ENCODE measurements at regions not wholly inside any gene's neighbourhood (a gene's known extent, or its start where the extent isn't known, plus 50 kb on each side); places are given as distances from the start of the nearest gene placed in this dataset.

DNA sequence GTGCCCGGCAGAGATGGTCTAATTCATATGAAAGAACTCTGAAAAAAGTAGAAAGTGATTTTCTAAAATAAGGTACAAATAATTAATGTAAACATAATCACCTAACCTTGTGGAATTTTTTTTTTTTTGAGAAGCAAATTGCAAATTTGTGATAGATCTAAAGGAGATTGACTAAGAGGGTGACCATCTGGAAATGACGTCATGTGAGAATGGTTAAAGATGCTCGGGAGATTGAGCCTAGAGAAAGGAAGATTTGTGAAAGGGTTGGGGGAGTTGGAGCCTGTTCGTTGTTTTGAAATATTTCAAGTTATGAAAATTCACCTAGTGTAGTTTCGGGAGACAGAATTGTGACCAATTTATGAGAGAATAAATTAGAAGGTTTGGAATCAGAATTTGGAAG lies 115.7 kb upstream of the ANK2 start:
- Histone ChIP-seq H3K9me2 (replicated peaks; ENCODE audit: insufficient read depth, low read length) (no peaks in the 10 kb centered on the region), H3K9me3 (ENCODE audit: low read length) (no peaks in the 10 kb centered on the region), H4K20me1 (ENCODE audit: insufficient read depth, low read depth, low read length) (no peaks in the 10 kb centered on the region), H2AFZ (ENCODE audit: low read length) (no peak overlapping the region), H3K4me3 (ENCODE audit: low read length) (no peak overlapping the region), H3K27me3 (ENCODE audit: low read length) (no peaks in the 10 kb centered on the region), H3K36me3 (ENCODE audit: insufficient read depth, low read length) (no peaks in the 10 kb centered on the region), H3K9ac (ENCODE audit: low read length) (no peak overlapping the region), H3K27ac (ENCODE audit: low read length) (no peak overlapping the region), H3K4me1 (ENCODE audit: low read length) (0 out of 2 replicates have a peak, but pooled peaks cover 3% of the 10 kb centered on the region), H3K4me2 (ENCODE audit: low read depth, low read length, poor library complexity, severe bottlenecking) (no peak overlapping the region), H3K79me2 (ENCODE audit: low read length) (no peaks in the 10 kb centered on the region)
- no peak for DNase-seq

DNA sequence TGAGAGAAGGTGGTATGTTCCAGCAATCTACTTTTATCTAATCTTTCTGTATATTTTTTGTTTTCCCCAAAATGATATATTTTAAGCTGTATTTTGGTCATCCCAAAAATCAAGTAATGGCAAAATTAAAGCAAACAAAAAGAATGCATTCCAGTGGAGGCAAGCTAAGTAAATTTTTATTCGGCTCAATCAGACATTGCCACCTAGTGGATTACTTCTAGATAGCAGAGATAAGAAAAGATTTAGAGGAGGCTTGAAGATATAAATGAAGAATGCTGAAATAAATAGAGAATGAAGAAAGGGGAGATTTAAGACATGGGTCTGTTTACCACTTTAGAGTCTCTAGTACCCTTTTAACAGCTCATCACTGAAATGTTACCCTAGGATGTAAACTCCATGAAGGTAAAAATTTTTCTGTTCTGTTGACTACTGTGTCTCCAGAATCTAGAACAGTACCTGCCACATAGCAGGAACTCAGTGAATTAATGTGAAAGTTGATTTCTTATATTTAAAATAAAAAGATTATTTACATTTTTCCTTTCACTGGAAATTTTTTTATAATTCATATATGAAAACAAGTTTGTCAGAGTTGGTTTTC lies 110.9 kb upstream of the ANK2 start:
- Histone ChIP-seq H3K4me2 (ENCODE audit: low read depth, low read length, poor library complexity, severe bottlenecking) (no peak overlapping the region), H3K27ac (ENCODE audit: low read length) (no peak overlapping the region), H3K9me2 (replicated peaks; ENCODE audit: insufficient read depth, low read length) (no peaks in the 10 kb centered on the region), H3K79me2 (ENCODE audit: low read length) (no peaks in the 10 kb centered on the region), H3K9ac (ENCODE audit: low read length) (no peak overlapping the region), H3K4me3 (ENCODE audit: low read length) (no peak overlapping the region), H3K9me3 (ENCODE audit: low read length) (no peaks in the 10 kb centered on the region), H4K20me1 (ENCODE audit: insufficient read depth, low read depth, low read length) (no peaks in the 10 kb centered on the region), H3K4me1 (ENCODE audit: low read length) (no peaks in the 10 kb centered on the region), H3K36me3 (ENCODE audit: insufficient read depth, low read length) (no peaks in the 10 kb centered on the region), H2AFZ (ENCODE audit: low read length) (no peak overlapping the region), H3K27me3 (ENCODE audit: low read length) (no peaks in the 10 kb centered on the region; the same call in 1 of the 2 replicates)
- peak; percentile 77 for DNase-seq

DNA sequence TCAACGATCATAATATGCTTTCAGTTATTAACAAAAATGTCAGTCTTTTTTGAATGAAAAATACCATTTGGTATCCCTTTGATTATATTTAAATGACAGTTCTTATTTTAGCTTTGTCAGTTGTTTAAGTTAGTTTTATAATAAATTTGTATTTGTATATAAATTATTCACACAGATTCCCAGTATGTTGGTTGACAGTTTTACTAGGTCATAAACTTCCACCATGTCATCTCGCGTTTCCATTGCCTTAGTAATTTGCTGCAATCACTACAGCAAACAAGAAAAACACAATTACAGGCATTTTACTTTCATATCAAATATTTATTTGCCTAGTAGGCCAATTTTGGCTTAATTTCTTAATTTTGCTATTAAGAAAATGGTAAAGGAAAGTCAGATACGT lies 109.6 kb upstream of the ANK2 start:
- no peaks in the 10 kb centered on the region for H3K36me3 ChIP-seq (ENCODE audit: insufficient read depth, low read length)
- H3K4me1 ChIP-seq (ENCODE audit: low read length) = no peaks in the 10 kb centered on the region
- H3K9me2 ChIP-seq (replicated peaks; ENCODE audit: insufficient read depth, low read length) = no peaks in the 10 kb centered on the region
- H3K4me2 ChIP-seq (ENCODE audit: low read depth, low read length, poor library complexity, severe bottlenecking) = no peak overlapping the region
- H3K27me3 ChIP-seq (ENCODE audit: low read length) = no peaks in the 10 kb centered on the region; the same call in 1 of the 2 replicates
- no peaks in the 10 kb centered on the region for H3K79me2 ChIP-seq (ENCODE audit: low read length)
- no peak for DNase-seq
- no peaks in the 10 kb centered on the region for H4K20me1 ChIP-seq (ENCODE audit: insufficient read depth, low read depth, low read length)
- no peak overlapping the region for H2AFZ ChIP-seq (ENCODE audit: low read length)
- no peaks in the 10 kb centered on the region for H3K9me3 ChIP-seq (ENCODE audit: low read length)
- no peak overlapping the region for H3K9ac ChIP-seq (ENCODE audit: low read length)
- no peak overlapping the region for H3K4me3 ChIP-seq (ENCODE audit: low read length)
- H3K27ac ChIP-seq (ENCODE audit: low read length) = no peak overlapping the region

DNA sequence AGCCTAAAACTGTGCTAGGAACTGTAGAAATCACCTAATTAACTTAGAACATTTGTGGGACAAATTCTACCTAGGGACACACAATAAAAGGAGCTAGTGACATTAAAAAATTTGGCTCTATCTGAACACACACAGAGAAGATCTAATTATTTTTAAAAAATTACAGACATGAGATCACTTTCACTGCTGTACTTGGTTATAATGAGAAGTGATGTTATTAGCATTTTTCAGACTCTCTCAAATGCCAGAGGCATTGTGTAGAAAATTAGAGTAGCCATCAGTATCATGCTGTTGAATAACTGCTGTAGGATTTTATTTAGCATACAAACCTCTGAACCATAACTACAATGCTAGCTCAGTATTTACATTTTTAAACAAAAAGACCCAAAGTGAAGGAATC lies 109.1 kb upstream of the ANK2 start:
- no peaks in the 10 kb centered on the region for H3K79me2 ChIP-seq (ENCODE audit: low read length)
- H3K9me3 ChIP-seq (ENCODE audit: low read length) = no peaks in the 10 kb centered on the region
- no peaks in the 10 kb centered on the region; the same call in 1 of the 2 replicates for H3K27me3 ChIP-seq (ENCODE audit: low read length)
- H3K9me2 ChIP-seq (replicated peaks; ENCODE audit: insufficient read depth, low read length) = no peaks in the 10 kb centered on the region
- H2AFZ ChIP-seq (ENCODE audit: low read length) = no peak overlapping the region
- no peak overlapping the region for H3K9ac ChIP-seq (ENCODE audit: low read length)
- no peak overlapping the region for H3K4me3 ChIP-seq (ENCODE audit: low read length)
- no peak for DNase-seq
- H3K4me2 ChIP-seq (ENCODE audit: low read depth, low read length, poor library complexity, severe bottlenecking) = no peak overlapping the region
- H3K27ac ChIP-seq (ENCODE audit: low read length) = no peak overlapping the region
- no peaks in the 10 kb centered on the region for H4K20me1 ChIP-seq (ENCODE audit: insufficient read depth, low read depth, low read length)
- H3K36me3 ChIP-seq (ENCODE audit: insufficient read depth, low read length) = no peaks in the 10 kb centered on the region
- H3K4me1 ChIP-seq (ENCODE audit: low read length) = no peaks in the 10 kb centered on the region

DNA sequence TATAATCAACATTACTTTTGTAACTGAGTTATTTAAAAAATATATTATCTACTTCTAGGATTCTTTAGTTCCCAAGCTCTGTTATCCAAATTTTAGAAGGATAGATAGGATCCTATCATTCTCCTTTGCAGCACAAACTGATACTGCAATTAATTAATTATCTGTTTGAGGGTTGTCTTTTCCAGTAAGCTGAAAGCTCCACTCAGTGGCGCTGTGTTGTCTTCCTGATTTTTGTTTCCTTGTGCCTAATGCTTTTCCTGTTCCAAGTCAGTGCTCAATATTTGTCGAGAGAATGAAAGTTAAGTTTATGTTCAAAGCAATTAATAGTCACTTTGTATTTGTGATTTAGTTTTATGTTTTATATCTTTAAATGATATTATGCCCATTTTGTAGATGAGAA lies 107.4 kb upstream of the ANK2 start:
- Histone ChIP-seq H3K9ac (ENCODE audit: low read length) (no peak overlapping the region), H3K79me2 (ENCODE audit: low read length) (no peaks in the 10 kb centered on the region), H3K4me2 (ENCODE audit: low read depth, low read length, poor library complexity, severe bottlenecking) (no peak overlapping the region), H4K20me1 (ENCODE audit: insufficient read depth, low read depth, low read length) (no peaks in the 10 kb centered on the region), H3K4me1 (ENCODE audit: low read length) (no peaks in the 10 kb centered on the region), H3K9me2 (replicated peaks; ENCODE audit: insufficient read depth, low read length) (no peaks in the 10 kb centered on the region), H3K27ac (ENCODE audit: low read length) (no peak overlapping the region), H3K36me3 (ENCODE audit: insufficient read depth, low read length) (no peaks in the 10 kb centered on the region), H2AFZ (ENCODE audit: low read length) (no peak overlapping the region), H3K9me3 (ENCODE audit: low read length) (no peaks in the 10 kb centered on the region), H3K27me3 (ENCODE audit: low read length) (no peaks in the 10 kb centered on the region; the same call in 1 of the 2 replicates), H3K4me3 (ENCODE audit: low read length) (no peak overlapping the region)
- DNase-seq = no peak

DNA sequence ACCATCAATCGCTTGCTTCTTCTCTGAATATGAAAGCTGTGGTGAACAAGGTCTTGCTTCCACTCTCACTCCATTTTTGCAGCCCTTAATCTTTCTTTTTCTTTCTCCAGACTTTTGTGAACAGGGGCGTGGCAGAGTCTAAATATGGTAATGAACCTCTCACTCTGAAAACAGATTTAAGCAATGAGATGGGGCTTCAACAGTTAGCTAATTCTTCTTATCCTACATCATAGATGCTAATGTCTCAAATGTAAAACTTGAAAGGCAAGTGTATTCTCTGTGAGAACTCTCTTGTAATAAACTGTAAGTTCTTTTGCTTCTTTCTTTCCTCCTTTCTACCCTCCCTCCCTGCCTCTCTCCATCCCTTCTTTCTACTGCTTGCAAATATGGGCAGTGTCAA lies 106.5 kb upstream of the ANK2 start:
- Histone ChIP-seq H3K9me3 (ENCODE audit: low read length) (no peaks in the 10 kb centered on the region), H4K20me1 (ENCODE audit: insufficient read depth, low read depth, low read length) (no peaks in the 10 kb centered on the region), H2AFZ (ENCODE audit: low read length) (no peak overlapping the region), H3K9ac (ENCODE audit: low read length) (no peak overlapping the region), H3K36me3 (ENCODE audit: insufficient read depth, low read length) (no peaks in the 10 kb centered on the region), H3K27me3 (ENCODE audit: low read length) (no peaks in the 10 kb centered on the region; the same call in 1 of the 2 replicates), H3K4me1 (ENCODE audit: low read length) (no peaks in the 10 kb centered on the region), H3K9me2 (replicated peaks; ENCODE audit: insufficient read depth, low read length) (no peaks in the 10 kb centered on the region), H3K27ac (ENCODE audit: low read length) (no peak overlapping the region), H3K4me2 (ENCODE audit: low read depth, low read length, poor library complexity, severe bottlenecking) (no peak overlapping the region), H3K79me2 (ENCODE audit: low read length) (no peaks in the 10 kb centered on the region), H3K4me3 (ENCODE audit: low read length) (no peak overlapping the region)
- DNase-seq = no peak

DNA sequence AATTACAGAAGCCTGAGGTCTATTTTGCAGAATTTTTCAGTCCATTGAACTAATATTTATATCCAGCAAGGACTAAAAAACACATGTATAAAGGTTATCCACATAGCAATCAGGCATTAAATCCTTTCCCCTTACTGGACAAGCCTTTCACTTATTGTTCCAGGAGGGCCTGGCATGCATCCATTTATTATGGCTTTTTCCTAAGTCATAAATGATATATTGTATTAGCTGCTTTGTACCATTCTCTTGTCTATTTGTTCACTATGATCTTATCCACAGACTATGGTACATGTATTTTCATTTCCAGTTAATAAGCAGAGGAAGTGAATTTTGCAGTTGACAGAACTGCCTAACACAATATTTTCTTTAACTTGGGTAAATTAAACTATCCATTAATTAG lies 105.4 kb upstream of the ANK2 start:
- Histone ChIP-seq H3K9ac (ENCODE audit: low read length) (no peak overlapping the region), H3K9me3 (ENCODE audit: low read length) (no peaks in the 10 kb centered on the region), H2AFZ (ENCODE audit: low read length) (no peak overlapping the region), H3K4me3 (ENCODE audit: low read length) (no peak overlapping the region), H3K4me1 (ENCODE audit: low read length) (no peaks in the 10 kb centered on the region), H3K27ac (ENCODE audit: low read length) (no peak overlapping the region), H3K4me2 (ENCODE audit: low read depth, low read length, poor library complexity, severe bottlenecking) (no peak overlapping the region), H3K27me3 (ENCODE audit: low read length) (no peaks in the 10 kb centered on the region; the same call in 1 of the 2 replicates), H3K9me2 (replicated peaks; ENCODE audit: insufficient read depth, low read length) (no peaks in the 10 kb centered on the region), H3K79me2 (ENCODE audit: low read length) (no peaks in the 10 kb centered on the region), H3K36me3 (ENCODE audit: insufficient read depth, low read length) (no peaks in the 10 kb centered on the region), H4K20me1 (ENCODE audit: insufficient read depth, low read depth, low read length) (no peaks in the 10 kb centered on the region)
- no peak for DNase-seq

DNA sequence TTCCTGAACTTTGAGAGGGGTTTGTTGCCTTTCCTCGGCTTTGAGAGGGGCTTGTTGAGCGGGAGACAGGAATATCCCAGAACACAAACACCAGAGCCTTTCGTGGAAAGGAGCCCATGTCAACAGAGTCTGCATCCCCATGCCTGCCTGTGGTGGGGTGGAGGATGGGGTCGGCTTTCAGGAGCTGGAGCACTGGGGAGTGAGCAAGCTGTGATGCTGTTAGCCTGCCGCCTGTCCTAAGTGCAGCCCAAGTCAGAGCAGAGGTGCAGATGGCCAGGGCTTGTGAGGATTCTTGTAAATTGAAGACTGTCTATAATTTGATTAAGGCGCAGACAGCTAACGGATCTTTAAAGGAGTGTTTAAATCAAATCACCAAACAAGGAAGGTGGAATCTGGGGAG lies 103.3 kb upstream of the ANK2 start:
- H3K9me3 ChIP-seq (ENCODE audit: low read length) = no peaks in the 10 kb centered on the region
- H3K4me3 ChIP-seq (ENCODE audit: low read length) = no peak overlapping the region
- no peaks in the 10 kb centered on the region for H3K9me2 ChIP-seq (replicated peaks; ENCODE audit: insufficient read depth, low read length)
- no peaks in the 10 kb centered on the region for H3K79me2 ChIP-seq (ENCODE audit: low read length)
- no peaks in the 10 kb centered on the region for H3K27me3 ChIP-seq (ENCODE audit: low read length)
- H3K4me1 ChIP-seq (ENCODE audit: low read length) = no peaks in the 10 kb centered on the region
- no peak overlapping the region for H3K27ac ChIP-seq (ENCODE audit: low read length)
- DNase-seq = no peak
- H2AFZ ChIP-seq (ENCODE audit: low read length) = no peak overlapping the region
- H3K4me2 ChIP-seq (ENCODE audit: low read depth, low read length, poor library complexity, severe bottlenecking) = no peak overlapping the region
- no peaks in the 10 kb centered on the region for H4K20me1 ChIP-seq (ENCODE audit: insufficient read depth, low read depth, low read length)
- no peaks in the 10 kb centered on the region for H3K36me3 ChIP-seq (ENCODE audit: insufficient read depth, low read length)
- no peak overlapping the region for H3K9ac ChIP-seq (ENCODE audit: low read length)

DNA sequence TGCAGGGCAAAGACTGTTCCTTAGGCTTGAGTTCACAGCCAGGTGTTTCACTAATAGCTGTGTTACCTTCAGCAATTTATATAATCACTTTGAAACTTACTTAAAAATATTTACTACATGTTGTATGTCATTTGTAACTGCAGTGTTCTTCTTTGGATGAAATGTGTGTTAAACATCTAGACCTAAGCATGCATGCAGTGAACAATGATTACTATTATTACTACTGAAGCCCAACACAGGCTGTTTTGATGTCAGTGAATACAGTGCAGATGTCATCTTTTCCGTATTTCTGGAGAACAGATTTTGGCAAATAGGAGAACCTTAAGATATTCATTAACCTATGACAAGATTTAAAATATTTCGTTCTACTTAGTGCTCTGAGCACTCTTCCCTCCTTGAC lies 101.8 kb upstream of the ANK2 start:
- Histone ChIP-seq H2AFZ (ENCODE audit: low read length) (no peak overlapping the region), H3K9ac (ENCODE audit: low read length) (no peak overlapping the region), H3K36me3 (ENCODE audit: insufficient read depth, low read length) (no peaks in the 10 kb centered on the region), H3K4me3 (ENCODE audit: low read length) (no peak overlapping the region), H4K20me1 (ENCODE audit: insufficient read depth, low read depth, low read length) (no peaks in the 10 kb centered on the region), H3K9me2 (replicated peaks; ENCODE audit: insufficient read depth, low read length) (no peaks in the 10 kb centered on the region), H3K9me3 (ENCODE audit: low read length) (no peaks in the 10 kb centered on the region), H3K79me2 (ENCODE audit: low read length) (no peaks in the 10 kb centered on the region), H3K27me3 (ENCODE audit: low read length) (no peaks in the 10 kb centered on the region), H3K4me1 (ENCODE audit: low read length) (no peaks in the 10 kb centered on the region), H3K27ac (ENCODE audit: low read length) (no peak overlapping the region), H3K4me2 (ENCODE audit: low read depth, low read length, poor library complexity, severe bottlenecking) (no peak overlapping the region)
- DNase-seq = no peak
